ENCODE measurements at regions not wholly inside any gene's neighbourhood (a gene's known extent, or its start where the extent isn't known, plus 50 kb on each side); places are given as distances from the start of the nearest gene placed in this dataset.

DNA sequence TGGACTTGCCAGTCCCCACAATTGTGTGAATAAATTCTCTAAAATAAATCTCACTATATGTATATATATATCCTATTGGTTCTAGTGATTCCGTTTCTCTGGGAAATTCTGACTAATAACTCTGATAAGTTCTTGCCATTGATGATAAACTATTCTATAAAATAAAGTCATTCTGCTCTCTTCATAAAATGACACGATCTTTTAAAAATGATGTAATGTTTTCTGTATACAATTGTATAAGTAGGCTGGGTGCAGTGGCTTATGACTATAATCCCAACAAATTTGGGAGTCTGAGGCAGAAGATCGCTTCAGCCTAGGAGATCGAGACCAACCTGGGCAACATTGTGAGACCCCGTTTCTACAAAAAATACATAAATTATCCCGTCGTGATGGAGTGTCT lies 541.0 kb upstream of the ADGRL4 start:
- TF ChIP-seq TAF1 (IDR thresholded peaks at IDR 0.05; ENCODE audit: low read depth, low read length) = no peak
- TF ChIP-seq, protein P1, sequence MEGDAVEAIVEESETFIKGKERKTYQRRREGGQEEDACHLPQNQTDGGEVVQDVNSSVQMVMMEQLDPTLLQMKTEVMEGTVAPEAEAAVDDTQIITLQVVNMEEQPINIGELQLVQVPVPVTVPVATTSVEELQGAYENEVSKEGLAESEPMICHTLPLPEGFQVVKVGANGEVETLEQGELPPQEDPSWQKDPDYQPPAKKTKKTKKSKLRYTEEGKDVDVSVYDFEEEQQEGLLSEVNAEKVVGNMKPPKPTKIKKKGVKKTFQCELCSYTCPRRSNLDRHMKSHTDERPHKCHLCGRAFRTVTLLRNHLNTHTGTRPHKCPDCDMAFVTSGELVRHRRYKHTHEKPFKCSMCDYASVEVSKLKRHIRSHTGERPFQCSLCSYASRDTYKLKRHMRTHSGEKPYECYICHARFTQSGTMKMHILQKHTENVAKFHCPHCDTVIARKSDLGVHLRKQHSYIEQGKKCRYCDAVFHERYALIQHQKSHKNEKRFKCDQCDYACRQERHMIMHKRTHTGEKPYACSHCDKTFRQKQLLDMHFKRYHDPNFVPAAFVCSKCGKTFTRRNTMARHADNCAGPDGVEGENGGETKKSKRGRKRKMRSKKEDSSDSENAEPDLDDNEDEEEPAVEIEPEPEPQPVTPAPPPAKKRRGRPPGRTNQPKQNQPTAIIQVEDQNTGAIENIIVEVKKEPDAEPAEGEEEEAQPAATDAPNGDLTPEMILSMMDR (IDR thresholded peaks at IDR 0.05; ENCODE audit: control extremely low read depth in 1 of 3, insufficient read depth in 1 of 3, low read depth in 1 of 3, low read length in 3 of 3) = no peak
- no peak for TF ChIP-seq SRF (IDR thresholded peaks at IDR 0.05; ENCODE audit: low read depth, low read length)
- TF ChIP-seq SP2 (IDR thresholded peaks at IDR 0.05; ENCODE audit: low read length) = no peak
- TF ChIP-seq EP300 (IDR thresholded peaks at IDR 0.05; ENCODE audit: borderline replicate concordance in 1 of 2, low read depth in 2 of 2, low read length in 2 of 2) = no peak
- TF ChIP-seq, protein P2, sequence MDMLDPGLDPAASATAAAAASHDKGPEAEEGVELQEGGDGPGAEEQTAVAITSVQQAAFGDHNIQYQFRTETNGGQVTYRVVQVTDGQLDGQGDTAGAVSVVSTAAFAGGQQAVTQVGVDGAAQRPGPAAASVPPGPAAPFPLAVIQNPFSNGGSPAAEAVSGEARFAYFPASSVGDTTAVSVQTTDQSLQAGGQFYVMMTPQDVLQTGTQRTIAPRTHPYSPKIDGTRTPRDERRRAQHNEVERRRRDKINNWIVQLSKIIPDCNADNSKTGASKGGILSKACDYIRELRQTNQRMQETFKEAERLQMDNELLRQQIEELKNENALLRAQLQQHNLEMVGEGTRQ (IDR thresholded peaks at IDR 0.05; ENCODE audit: low read length) = no peak
- TF ChIP-seq TBP (IDR thresholded peaks at IDR 0.05; ENCODE audit: low read depth, low read length) = no peak
- no peak for TF ChIP-seq POLR2AphosphoS5 (IDR thresholded peaks at IDR 0.05; ENCODE audit: low read depth, low read length)
- TF ChIP-seq, protein P3, sequence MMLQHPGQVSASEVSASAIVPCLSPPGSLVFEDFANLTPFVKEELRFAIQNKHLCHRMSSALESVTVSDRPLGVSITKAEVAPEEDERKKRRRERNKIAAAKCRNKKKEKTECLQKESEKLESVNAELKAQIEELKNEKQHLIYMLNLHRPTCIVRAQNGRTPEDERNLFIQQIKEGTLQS (IDR thresholded peaks at IDR 0.05; ENCODE audit: insufficient read depth, low read depth, low read length) = no peak

Measured in H1 (cell line).